Renal pelvis (tissue), 1 donor: ENCODE measurements at regions not wholly inside any gene's neighbourhood (a gene's known extent, or its start where the extent isn't known, plus 50 kb on each side); places are given as distances from the start of the nearest gene placed in this dataset.
A peak's percentile ranks its signal among the peaks of the same experiment; 100 is the strongest.

Experiments
- DNase-seq: peaks from one replicate; pipeline ENCODE4 v3.0.0-alpha.2; 2013

- DNase-seq, result no peak
These were observed 287.8 kb downstream of the ZEB1 start for GRCh38 chr10:31606841-31607240.

- DNase-seq, result peak; percentile 62
These were observed 287.0 kb downstream of the ZEB1 start for GRCh38 chr10:31605861-31606525.

GRCh38 chr10:31605426-31605825 lies 286.4 kb downstream of the ZEB1 start:
- no peak for DNase-seq

GRCh38 chr10:31604646-31605170 lies 285.7 kb downstream of the ZEB1 start:
- DNase-seq, result no peak

GRCh38 chr10:31604096-31604495 lies 285.1 kb downstream of the ZEB1 start:
- DNase-seq, result peak; percentile 37

GRCh38 chr10:31603235-31604087 lies 284.4 kb downstream of the ZEB1 start:
- DNase-seq, result peak; percentile 96

GRCh38 chr10:31602541-31603234 lies 283.7 kb downstream of the ZEB1 start:
- DNase-seq, result peak; percentile 74

- DNase-seq, result no peak
These were observed 282.1 kb downstream of the ZEB1 start for GRCh38 chr10:31601136-31601535.

GRCh38 chr10:31599626-31600504 lies 280.8 kb downstream of the ZEB1 start:
- no peak for DNase-seq

GRCh38 chr10:31596765-31597164 lies 277.7 kb downstream of the ZEB1 start:
- DNase-seq, result no peak

GRCh38 chr10:31595992-31596391 lies 277.0 kb downstream of the ZEB1 start:
- DNase-seq, result no peak

GRCh38 chr10:31594347-31594873 lies 275.4 kb downstream of the ZEB1 start:
- DNase-seq, result no peak

GRCh38 chr10:31593124-31593523 lies 274.1 kb downstream of the ZEB1 start:
- DNase-seq, result no peak

- DNase-seq, result no peak
These were observed 272.6 kb downstream of the ZEB1 start for GRCh38 chr10:31591569-31591968.

- DNase-seq, result no peak
These were observed 271.2 kb downstream of the ZEB1 start for GRCh38 chr10:31590023-31590800.

- DNase-seq, result no peak
These were observed 268.7 kb downstream of the ZEB1 start for GRCh38 chr10:31587691-31588090.

GRCh38 chr10:31586723-31587638 lies 268.0 kb downstream of the ZEB1 start:
- DNase-seq, result no peak

- no peak for DNase-seq
These were observed 265.9 kb downstream of the ZEB1 start for GRCh38 chr10:31584876-31585275.

- no peak for DNase-seq
These were observed 265.1 kb downstream of the ZEB1 start for GRCh38 chr10:31584098-31584631.
